Activated T-cell treated with anti-CD3 and anti-CD28 coated beads, Interleukin-2, amount 50 U/mL, for 24 hours (primary cell): ENCODE measurements at regions not wholly inside any gene's neighbourhood (a gene's known extent, or its start where the extent isn't known, plus 50 kb on each side); places are given as distances from the start of the nearest gene placed in this dataset.

Experiments
- DNase-seq: peaks from one replicate; pipeline ENCODE4 v3.0.0-alpha.2; 2020
- H3K27ac Mint-ChIP-seq: 2 replicates; pipeline ENCODE4 v1.8.0; 2020; ENCODE audit warnings: mild to moderate bottlenecking, mixed read lengths
- H3K27me3 Mint-ChIP-seq: 2 replicates; pipeline ENCODE4 v1.8.0; 2020; ENCODE audit warnings: mixed read lengths
- H3K36me3 Mint-ChIP-seq: 2 replicates; pipeline ENCODE4 v1.8.0; 2020; ENCODE audit warnings: low read depth, mixed read lengths
- H3K4me1 Mint-ChIP-seq: 2 replicates; pipeline ENCODE4 v1.8.0; 2020; ENCODE audit warnings: low read depth, mixed read lengths
- H3K4me3 Mint-ChIP-seq: 2 replicates; pipeline ENCODE4 v1.8.0; 2020; ENCODE audit warnings: mild to moderate bottlenecking, moderate library complexity, mixed read lengths
- H3K9me3 Mint-ChIP-seq: 2 replicates; pipeline ENCODE4 v1.8.0; 2020; ENCODE audit warnings: mixed read lengths

DNA sequence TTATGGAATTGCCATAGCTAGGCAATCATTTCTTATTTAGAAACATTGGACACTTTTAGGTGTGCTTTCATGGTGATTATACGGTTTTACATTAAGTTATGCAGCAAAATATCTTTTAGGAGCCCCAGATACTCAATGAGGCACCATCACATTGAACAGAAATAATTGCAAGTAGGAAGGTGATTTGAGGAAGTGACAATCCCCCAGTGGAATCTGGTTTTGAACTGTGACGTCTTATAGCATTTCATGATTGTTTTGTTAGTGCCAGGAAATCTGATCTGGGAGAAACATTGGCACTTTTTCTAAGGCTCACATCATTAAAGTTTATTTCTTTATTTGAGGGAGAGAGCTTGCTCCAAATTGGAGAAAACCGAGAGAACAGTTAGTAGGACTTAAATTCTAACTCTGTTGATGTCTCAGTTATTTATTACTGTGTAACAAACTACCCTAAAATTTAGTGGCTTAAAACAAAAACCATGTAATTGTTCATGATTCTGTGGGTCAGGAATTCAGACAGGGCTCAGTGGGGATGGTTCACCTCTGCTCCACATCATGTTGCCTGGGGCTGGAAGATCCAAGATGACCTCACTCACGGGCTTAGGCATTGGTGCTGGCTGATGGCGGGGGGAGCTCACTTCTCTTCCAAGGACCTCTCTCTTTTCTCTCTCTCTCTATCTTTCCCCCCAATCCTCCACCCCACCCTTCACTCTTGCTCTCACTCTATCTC lies 78.2 kb upstream of the STEAP1B start:
- H3K9me3 Mint-ChIP-seq = no peaks in the 10 kb centered on the region
- DNase-seq = no peak
- peaks cover 44% of the 10 kb centered on the region for H3K27me3 Mint-ChIP-seq
- H3K4me3 Mint-ChIP-seq = no peak overlapping the region
- no peak overlapping the region for H3K27ac Mint-ChIP-seq
- H3K4me1 Mint-ChIP-seq = no peaks in the 10 kb centered on the region
- H3K36me3 Mint-ChIP-seq = no peaks in the 10 kb centered on the region

DNA sequence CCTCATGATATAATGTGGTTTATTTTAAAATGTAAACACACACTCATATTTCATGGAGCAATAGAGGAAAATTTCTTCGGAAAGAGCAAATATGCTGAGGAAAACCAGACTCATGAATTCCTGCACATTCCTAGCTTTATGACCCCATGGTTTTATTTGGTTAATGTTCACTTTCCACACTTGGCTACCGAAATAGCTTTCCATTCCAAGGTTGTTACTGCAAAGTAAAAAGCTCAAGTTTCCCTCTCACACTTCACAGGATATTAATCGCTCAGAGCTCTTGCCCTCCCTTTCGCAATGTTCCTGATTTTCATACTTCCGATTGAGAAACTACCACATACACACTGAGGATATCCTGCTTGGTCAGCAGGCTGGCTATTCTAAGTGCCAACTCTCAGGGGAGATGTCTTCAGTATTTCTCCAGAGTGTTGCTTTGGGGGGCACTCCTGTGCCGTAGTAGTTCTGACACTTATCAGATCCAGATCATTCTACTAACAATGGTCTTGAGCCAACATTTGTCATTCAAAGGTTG lies 77.5 kb upstream of the STEAP1B start:
- H3K36me3 Mint-ChIP-seq = no peaks in the 10 kb centered on the region
- H3K9me3 Mint-ChIP-seq = no peaks in the 10 kb centered on the region
- peaks cover 43% of the 10 kb centered on the region for H3K27me3 Mint-ChIP-seq
- no peak for DNase-seq
- no peak overlapping the region for H3K4me3 Mint-ChIP-seq
- no peak overlapping the region for H3K27ac Mint-ChIP-seq
- no peaks in the 10 kb centered on the region for H3K4me1 Mint-ChIP-seq

DNA sequence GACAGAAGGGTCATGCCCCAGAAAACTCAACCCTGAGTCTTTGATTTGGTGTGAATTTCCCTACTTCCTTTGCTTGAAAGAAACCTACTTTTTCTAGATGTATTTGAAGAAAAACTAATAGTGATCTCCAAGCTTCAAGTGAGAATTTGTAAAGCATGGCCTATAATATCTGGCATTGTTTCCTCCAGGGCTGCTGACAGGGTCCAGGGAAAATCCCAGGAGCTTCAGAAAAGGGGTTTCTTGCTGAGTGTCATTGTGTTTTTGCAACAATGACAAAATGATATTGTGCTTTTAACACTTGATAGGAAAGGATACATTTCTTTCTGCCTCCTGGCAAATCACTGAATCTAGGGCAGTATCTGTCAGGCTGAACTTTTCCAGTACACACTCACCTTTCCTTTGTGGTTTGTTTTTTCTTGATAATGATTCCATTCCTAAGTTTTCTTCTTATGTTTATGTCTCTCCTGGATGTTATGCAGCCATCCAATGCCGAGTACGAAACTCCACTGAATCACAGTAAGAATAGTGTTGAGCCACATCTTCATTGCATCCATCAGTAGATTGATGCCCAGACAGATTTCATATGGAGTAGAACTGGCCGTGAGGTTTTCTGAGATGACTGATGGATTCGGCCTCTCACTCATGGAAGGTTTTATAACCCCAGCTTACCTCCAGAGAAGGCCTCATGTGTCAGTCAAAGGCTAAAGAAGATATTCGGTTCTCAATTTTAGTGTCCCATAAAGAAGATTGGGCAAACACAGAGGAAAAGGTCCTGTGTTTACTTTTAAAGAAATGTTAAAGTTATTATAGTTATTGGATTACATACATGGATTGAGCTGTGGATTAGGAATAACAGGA lies 76.9 kb upstream of the STEAP1B start:
- no peak for DNase-seq
- no peaks in the 10 kb centered on the region for H3K36me3 Mint-ChIP-seq
- peaks cover 45% of the 10 kb centered on the region for H3K27me3 Mint-ChIP-seq
- no peak overlapping the region for H3K27ac Mint-ChIP-seq
- H3K4me3 Mint-ChIP-seq = no peak overlapping the region
- H3K9me3 Mint-ChIP-seq = no peaks in the 10 kb centered on the region
- no peaks in the 10 kb centered on the region for H3K4me1 Mint-ChIP-seq

DNA sequence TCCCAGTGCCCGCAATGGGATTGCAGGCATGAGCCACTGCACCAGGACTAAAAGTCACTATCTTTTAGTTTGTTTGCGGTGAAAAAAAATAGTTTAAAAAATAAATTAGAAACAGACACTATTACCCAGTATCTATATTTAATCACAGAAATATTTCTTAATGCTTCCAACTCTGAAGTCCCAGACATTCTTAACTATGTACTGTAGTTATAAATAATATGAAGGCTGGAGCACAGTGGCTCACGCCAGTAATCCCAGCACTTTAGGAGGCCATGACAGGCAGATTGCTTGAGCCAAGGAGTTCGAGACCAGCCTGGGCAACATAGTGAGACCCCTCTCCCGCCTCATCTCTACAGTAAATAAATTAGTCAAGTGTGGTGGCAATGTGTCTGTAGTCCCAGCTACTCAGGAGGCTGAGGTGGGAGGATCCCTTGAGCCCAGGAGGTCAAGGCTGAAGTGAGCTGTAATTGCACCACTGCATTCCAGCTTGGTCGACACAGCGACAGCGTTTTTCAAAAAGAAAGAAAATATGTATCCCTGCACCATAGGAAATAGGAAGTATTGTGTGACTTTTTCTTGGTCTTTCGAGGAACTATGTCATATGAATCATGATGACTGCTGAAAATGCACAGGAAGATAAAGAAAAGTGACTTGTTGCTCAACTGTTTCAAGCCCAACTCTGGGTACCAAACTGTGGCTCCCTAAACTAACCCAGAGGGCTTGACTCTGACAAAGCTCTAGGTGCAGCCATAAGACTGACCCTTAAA lies 74.9 kb upstream of the STEAP1B start:
- Mint-ChIP-seq H3K4me3 (no peak overlapping the region), H3K9me3 (no peaks in the 10 kb centered on the region), H3K36me3 (no peaks in the 10 kb centered on the region), H3K27ac (no peak overlapping the region), H3K27me3 (peaks cover 61% of the 10 kb centered on the region), H3K4me1 (peaks cover 1% of the 10 kb centered on the region)
- DNase-seq = no peak

DNA sequence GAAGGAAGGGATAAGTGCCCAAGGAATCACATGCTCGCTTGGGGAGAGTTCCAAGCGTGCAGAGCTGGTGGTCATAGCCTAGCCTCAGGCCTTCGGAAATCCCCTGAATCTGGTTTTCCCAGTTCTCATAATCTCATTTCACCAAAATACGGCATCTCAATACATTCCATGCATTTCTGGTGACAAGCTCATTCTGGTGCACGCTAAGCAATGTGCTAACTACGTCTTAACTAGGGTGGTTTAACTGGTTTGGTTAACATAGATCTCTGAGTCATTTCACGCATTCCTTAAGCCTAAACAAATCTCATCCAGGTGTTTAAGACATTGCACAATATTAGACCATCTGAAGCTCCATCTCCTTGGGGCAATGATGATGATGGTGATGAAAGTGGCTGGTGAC lies 72.9 kb upstream of the STEAP1B start:
- no peaks in the 10 kb centered on the region for H3K36me3 Mint-ChIP-seq
- no peaks in the 10 kb centered on the region for H3K9me3 Mint-ChIP-seq
- no peak for DNase-seq
- H3K27me3 Mint-ChIP-seq = peaks cover 70% of the 10 kb centered on the region
- no peak overlapping the region for H3K27ac Mint-ChIP-seq
- no peak overlapping the region for H3K4me3 Mint-ChIP-seq
- H3K4me1 Mint-ChIP-seq = peaks cover 3% of the 10 kb centered on the region

DNA sequence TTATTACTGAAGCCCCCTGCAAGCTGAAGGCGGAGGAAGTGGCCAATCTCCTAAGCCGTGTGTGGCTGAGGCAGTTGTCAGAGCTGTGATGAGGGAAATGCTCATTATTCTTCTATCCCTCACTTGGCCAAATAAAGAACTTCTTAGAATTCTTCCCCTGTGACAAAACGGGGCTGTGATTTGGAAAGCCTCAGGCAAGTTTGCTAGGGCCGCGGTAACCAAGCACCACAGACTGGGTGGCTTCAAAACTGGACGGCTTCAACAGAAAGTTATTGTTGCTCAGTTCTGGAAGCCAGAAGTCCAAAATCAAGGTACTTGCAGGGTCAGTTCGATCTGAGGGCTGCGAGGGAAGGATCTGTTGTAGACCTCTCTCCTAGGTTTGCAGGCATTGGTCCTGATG lies 72.3 kb upstream of the STEAP1B start:
- H3K4me3 Mint-ChIP-seq = no peak overlapping the region
- no peak for DNase-seq
- no peaks in the 10 kb centered on the region for H3K36me3 Mint-ChIP-seq
- H3K9me3 Mint-ChIP-seq = no peaks in the 10 kb centered on the region
- peaks cover 3% of the 10 kb centered on the region for H3K4me1 Mint-ChIP-seq
- H3K27me3 Mint-ChIP-seq = peaks cover 71% of the 10 kb centered on the region
- H3K27ac Mint-ChIP-seq = no peak overlapping the region

DNA sequence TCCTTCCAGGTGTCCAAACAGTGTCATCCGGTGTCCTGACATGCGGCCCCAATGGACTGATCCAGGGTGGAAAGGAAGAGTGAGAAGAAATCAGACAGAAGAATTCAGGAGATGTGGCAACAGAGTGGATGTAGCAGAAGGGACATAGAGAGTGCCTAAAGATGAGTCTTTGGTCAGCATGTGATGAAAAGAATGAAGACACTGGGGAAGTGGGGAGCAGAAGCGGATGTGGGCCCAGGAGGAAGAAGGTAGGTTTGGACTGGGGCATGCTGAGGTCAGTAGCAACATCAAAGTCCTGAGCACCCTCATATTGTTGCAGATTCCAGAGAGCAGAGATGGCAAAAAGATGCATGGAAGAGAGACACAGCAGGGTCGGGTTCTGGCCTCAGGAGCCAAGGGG lies 71.8 kb upstream of the STEAP1B start:
- no peak for DNase-seq
- no peaks in the 10 kb centered on the region for H3K36me3 Mint-ChIP-seq
- H3K27ac Mint-ChIP-seq = no peak overlapping the region
- H3K4me1 Mint-ChIP-seq = peaks cover 3% of the 10 kb centered on the region
- no peaks in the 10 kb centered on the region for H3K9me3 Mint-ChIP-seq
- H3K27me3 Mint-ChIP-seq = peaks cover 71% of the 10 kb centered on the region
- no peak overlapping the region for H3K4me3 Mint-ChIP-seq

DNA sequence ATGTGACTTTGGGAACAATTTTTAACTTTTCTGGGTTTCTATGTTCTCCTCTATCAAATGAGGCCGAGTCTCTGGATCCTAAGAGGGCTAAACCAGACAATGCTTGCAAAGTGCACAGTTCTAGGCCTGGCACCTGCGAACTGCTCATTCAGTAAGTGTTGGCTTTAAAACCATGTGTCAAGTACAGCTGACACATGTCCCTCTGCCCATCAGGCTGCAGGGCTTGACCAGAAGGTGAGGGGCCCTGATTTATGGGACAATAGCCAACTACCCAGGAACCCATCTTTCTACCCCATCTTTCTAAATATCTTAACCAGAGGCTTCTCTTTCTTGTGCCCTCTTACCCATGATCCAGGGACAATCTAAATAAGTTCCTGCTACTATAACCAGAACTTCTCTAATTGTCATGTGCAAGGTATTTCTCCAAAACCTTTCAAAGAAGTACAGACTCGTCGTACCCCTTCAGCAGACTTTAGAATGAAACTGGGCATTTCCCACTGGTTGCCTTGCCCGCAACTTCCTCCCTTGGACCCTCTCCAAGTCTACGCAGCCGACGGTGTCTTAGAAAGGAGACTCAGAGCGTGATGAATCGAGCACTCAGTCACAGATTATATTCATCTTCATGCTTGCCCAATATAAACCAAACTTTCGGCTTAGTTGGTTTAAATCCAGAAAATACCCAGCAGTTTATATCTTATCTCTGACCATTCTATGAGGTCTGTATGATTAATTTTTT lies 69.8 kb upstream of the STEAP1B start:
- Mint-ChIP-seq H3K27me3 (peaks cover 74% of the 10 kb centered on the region), H3K4me3 (no peak overlapping the region), H3K27ac (no peak overlapping the region), H3K9me3 (no peaks in the 10 kb centered on the region), H3K36me3 (no peaks in the 10 kb centered on the region), H3K4me1 (peaks cover 19% of the 10 kb centered on the region)
- DNase-seq = no peak

DNA sequence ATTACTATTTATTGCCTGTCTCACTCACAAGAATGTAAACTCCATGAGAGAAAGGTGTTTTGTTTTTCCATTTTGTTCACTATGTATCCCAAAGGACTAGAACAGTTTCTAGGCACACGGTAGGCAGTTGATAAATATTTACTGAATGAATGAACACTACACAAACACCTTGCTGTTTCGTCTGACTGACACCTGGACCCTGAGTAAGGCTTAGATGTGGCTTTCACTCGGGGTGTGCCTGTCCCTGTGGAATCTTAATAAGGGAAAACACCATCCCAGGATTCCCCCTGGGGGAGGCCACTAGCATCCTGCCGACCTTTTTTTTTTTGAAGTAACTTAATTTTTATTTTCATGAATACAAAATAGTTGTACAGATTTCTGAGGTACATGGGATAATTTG lies 66.6 kb upstream of the STEAP1B start:
- H3K4me1 Mint-ChIP-seq = peaks cover 48% of the 10 kb centered on the region
- H3K27me3 Mint-ChIP-seq = peaks cover 80% of the 10 kb centered on the region
- no peak overlapping the region for H3K27ac Mint-ChIP-seq
- H3K36me3 Mint-ChIP-seq = no peaks in the 10 kb centered on the region
- H3K4me3 Mint-ChIP-seq = no peak overlapping the region
- H3K9me3 Mint-ChIP-seq = no peaks in the 10 kb centered on the region
- DNase-seq = no peak

DNA sequence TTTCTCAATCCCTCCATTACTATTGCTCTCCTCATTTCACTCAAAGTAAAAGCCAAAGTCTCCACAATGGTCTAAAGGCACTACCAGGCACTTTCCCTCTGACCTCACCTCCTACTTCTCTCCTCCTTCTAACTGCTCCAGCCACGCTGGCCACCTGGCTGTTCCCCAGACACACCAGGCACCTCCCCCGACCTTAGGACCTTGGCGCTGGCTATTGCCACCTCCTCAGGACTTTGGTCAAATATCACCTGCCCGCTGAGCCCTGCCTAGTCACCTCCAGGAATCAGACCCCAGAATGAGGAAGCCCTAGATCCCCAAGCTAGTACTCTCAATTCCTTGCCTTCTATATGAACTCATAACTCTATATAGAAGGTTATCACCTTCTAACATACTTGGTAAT lies 66.2 kb upstream of the STEAP1B start:
- H3K4me3 Mint-ChIP-seq = no peak overlapping the region
- no peaks in the 10 kb centered on the region for H3K36me3 Mint-ChIP-seq
- H3K9me3 Mint-ChIP-seq = no peaks in the 10 kb centered on the region
- H3K27me3 Mint-ChIP-seq = peaks cover 76% of the 10 kb centered on the region
- H3K27ac Mint-ChIP-seq = no peak overlapping the region
- no peak for DNase-seq
- H3K4me1 Mint-ChIP-seq = peaks cover 50% of the 10 kb centered on the region

DNA sequence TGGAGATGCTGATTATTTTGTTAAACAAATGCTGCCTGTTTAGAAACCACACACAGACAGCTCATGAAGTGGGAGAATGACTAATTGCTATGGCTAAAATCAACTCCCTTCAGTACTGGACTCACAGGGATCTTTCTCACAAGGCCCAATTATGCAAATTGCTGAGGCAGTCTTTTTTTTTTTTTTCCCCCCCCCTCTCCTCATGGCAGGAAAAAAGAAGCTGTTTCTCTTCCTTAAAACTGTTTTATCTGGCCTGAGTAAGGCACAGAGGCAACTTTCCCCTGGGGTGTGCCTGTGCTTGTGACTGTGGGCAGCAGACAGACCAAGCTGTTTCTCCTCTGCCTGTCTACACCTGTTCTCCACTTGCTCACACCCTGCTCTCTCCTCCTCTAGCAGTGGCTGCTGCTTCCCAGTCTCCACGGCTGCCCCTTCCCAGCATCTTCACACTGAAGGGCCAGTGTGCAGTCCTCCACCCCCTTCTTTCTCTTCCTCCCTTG lies 65.4 kb upstream of the STEAP1B start:
- peak overlapping the region; percentile 26 for H3K27ac Mint-ChIP-seq
- DNase-seq = no peak
- H3K4me1 Mint-ChIP-seq = peaks cover 50% of the 10 kb centered on the region
- H3K27me3 Mint-ChIP-seq = peaks cover 68% of the 10 kb centered on the region
- H3K36me3 Mint-ChIP-seq = no peaks in the 10 kb centered on the region
- H3K4me3 Mint-ChIP-seq = no peak overlapping the region
- H3K9me3 Mint-ChIP-seq = no peaks in the 10 kb centered on the region

DNA sequence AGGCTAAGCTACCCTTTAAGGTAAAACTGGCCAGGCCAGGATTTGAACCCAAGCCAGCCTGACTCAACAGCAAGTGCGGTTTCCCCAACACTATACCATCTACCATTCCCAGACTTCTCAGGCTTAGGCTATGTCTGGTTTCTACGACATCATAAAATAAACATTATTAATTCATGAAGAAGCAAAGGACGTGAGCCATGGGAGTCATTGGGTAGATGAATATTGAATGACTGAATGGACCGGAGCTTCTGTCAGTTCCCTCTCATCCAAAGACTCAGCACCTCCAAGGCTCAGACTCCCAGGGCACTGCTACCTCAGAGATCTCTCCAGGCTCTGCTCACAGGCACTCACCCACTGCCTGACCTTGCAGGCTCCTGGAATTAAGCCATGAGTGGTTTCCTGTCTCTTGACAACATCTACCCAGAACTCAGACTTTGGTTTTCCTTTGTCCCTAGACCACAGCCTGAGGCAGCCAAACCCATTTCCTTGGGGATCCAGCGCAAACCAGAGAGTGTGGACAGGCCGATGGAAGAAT lies 64.6 kb upstream of the STEAP1B start:
- Mint-ChIP-seq H3K4me1 (peaks cover 50% of the 10 kb centered on the region), H3K27ac (peak overlapping the region; percentile 4), H3K9me3 (no peaks in the 10 kb centered on the region), H3K27me3 (peaks cover 62% of the 10 kb centered on the region), H3K4me3 (no peak overlapping the region), H3K36me3 (no peaks in the 10 kb centered on the region)
- DNase-seq = no peak

DNA sequence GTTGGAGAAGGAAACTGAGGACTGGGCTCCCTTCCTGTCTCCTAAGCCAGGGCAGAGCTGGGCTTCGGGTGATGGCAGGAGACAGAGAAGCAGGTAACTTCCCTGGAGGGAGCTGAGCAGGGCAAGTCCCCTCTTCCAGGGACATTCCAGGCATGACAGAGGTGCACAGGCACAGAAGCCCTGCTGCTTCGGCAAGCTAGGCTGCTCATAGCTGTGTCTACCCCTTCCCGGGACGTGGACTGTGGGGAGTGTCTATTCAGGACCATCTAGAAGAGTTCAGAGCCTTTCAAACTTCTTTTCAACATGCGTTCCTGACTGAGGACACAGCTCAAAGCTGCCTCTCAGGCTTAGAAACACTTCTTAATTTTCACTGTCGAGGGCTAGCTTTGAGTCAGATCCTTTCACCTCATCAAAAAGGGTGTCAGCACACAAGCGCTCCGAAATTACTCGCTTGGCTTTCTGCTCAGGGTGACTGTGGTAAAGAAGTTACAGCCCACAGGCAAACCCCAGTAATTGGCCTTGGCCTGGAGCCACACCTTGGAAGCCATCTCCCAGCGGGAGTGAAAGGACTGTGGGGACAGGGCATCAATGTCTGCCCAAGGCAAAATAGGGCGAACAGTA lies 63.7 kb upstream of the STEAP1B start:
- Mint-ChIP-seq H3K4me3 (peak overlapping the region; percentile 30), H3K9me3 (no peaks in the 10 kb centered on the region), H3K27ac (no peak overlapping the region), H3K36me3 (no peaks in the 10 kb centered on the region), H3K4me1 (peaks cover 50% of the 10 kb centered on the region), H3K27me3 (peaks cover 58% of the 10 kb centered on the region)
- peak; percentile 49 for DNase-seq
